K562 (cell line): ENCODE measurements at regions not wholly inside any gene's neighbourhood (a gene's known extent, or its start where the extent isn't known, plus 50 kb on each side); places are given as distances from the start of the nearest gene placed in this dataset.

ENCODE experiments used
- ATAC-seq: fragments of 200-7000 bp; cut with Tn5 transposase; 3 replicates; pipeline ENCODE4 v1.9.1; 2020; ENCODE audit warnings: moderate library complexity
- BruUV-seq: library from RNA; stranded (reverse); fragments of 400-500 nt; replicated peaks from 2 replicates; lab custom pipeline; 2021; lab: Mats Ljungman, UMichigan
- CTCF ChIA-PET: fragments of 300-600 bp; formaldehyde crosslinking; extraction: SDS; loops from one replicate; lab custom pipeline; 2021; ENCODE audit warnings: low intra/inter-chr PET ratio; lab: Yijun Ruan, JAX
- POLR2A ChIA-PET: fragments of 300-600, 350-650 bp; sonication (Branson Sonifier 250); formaldehyde crosslinking; extraction: SDS; loops from one replicate; lab custom pipeline; 2021; ENCODE audit warnings: antibody characterized with exemption, inconsistent platforms; lab: Yijun Ruan, JAX
- DNase-seq, 4 experiments: peaks; one replicate each; pipeline versions ENCODE4 v3.0.0 to v3.0.0-alpha.2; 2011 to 2018; ENCODE audit warnings: low spot score in 3 of 4, mixed read lengths in 3 of 4; ENCODE audit errors: extremely low read depth in 1 of 4
- FAIRE-seq: peaks from 2 replicates; lab custom pipeline; 2011; peaks lifted over from hg19 to GRCh38; lab: Jason Lieb, UNC
- H2AFZ ChIP-seq: 2 replicates; pipeline ENCODE4 v1.6.0; 2011; ENCODE audit warnings: low read depth, low read length, control low read depth, inconsistent platforms
- H3K27ac ChIP-seq: fragments of 200-600 bp; 3 replicates; pipeline ENCODE4 v1.8.0; 2011; ENCODE audit warnings: low read depth, mild to moderate bottlenecking, control low read depth, inconsistent platforms, low read length, moderate library complexity, mixed read lengths; ENCODE audit errors: extremely low read depth
- H3K27me3 ChIP-seq, 2 experiments: fragments of 300-600 bp in 1 of 2; 2 replicates in 1 of 2; 3 replicates in 1 of 2; pipeline versions ENCODE4 v1.6.0 to v1.8.0; 2011; ENCODE audit warnings: inconsistent platforms in 2 of 2, low read length in 2 of 2, mild to moderate bottlenecking in 1 of 2, mixed read lengths in 1 of 2, moderate library complexity in 1 of 2; ENCODE audit not compliant: control insufficient read depth in 2 of 2, insufficient read depth in 2 of 2
- H3K36me3 ChIP-seq: fragments of 300-600 bp; 3 replicates; pipeline ENCODE4 v1.8.0; 2011; ENCODE audit warnings: mild to moderate bottlenecking, low read length, inconsistent platforms; ENCODE audit not compliant: control insufficient read depth, insufficient read depth
- H3K4me1 ChIP-seq, 2 experiments: fragments of 200-600 bp in 1 of 2; replicated peaks in 1 of 2; 2 replicates in 1 of 2; 3 replicates in 1 of 2; pipeline versions ENCODE4 v1.5.1 to v1.8.0; 2011; ENCODE audit warnings: inconsistent platforms in 2 of 2, low read length in 2 of 2, mild to moderate bottlenecking in 1 of 2, mixed read lengths in 1 of 2, moderate library complexity in 1 of 2; ENCODE audit not compliant: control insufficient read depth in 2 of 2, insufficient read depth in 2 of 2
- H3K4me2 ChIP-seq: 2 replicates; pipeline ENCODE4 v1.6.1; 2011; ENCODE audit warnings: low read length, control low read depth, inconsistent platforms, mixed read lengths; ENCODE audit not compliant: insufficient read depth
- H3K4me3 ChIP-seq: fragments of 200-600 bp; sonication (generic), shearing (Covaris generic); 2 replicates; pipeline ENCODE4 v1.5.1; 2016; ENCODE audit warnings: control low read depth, inconsistent platforms
- H3K79me2 ChIP-seq: fragments of 200-600 bp; 3 replicates; pipeline ENCODE4 v1.8.0; 2011; ENCODE audit warnings: low read length, inconsistent platforms; ENCODE audit not compliant: control insufficient read depth, insufficient read depth
- H3K9ac ChIP-seq, 2 experiments: 2 replicates each; pipeline versions ENCODE4 v1.6.0 to v1.6.1; 2011; ENCODE audit warnings: low read depth in 2 of 2, low read length in 2 of 2, control low read depth in 1 of 2, inconsistent platforms in 1 of 2, mild to moderate bottlenecking in 1 of 2, mixed read lengths in 1 of 2; ENCODE audit not compliant: insufficient read depth in 1 of 2
- H3K9me1 ChIP-seq: one replicate; pipeline ENCODE4 v1.6.0; 2011; ENCODE audit warnings: inconsistent platforms, mild to moderate bottlenecking, low read length, moderate library complexity; ENCODE audit not compliant: control insufficient read depth, insufficient read depth
- H3K9me3 ChIP-seq: replicated peaks from 2 replicates; pipeline ENCODE4 v1.5.1; 2011; ENCODE audit warnings: low read depth, low read length, inconsistent platforms; ENCODE audit not compliant: control insufficient read depth, insufficient read depth
- H4K20me1 ChIP-seq: replicated peaks from 2 replicates; pipeline ENCODE4 v1.6.1; 2011; ENCODE audit warnings: low read length, inconsistent platforms, mixed read lengths; ENCODE audit not compliant: control insufficient read depth, insufficient read depth
- CSDE1 ChIP-seq, 2 experiments: fragments of 450-650 bp; IDR thresholded peaks; 2 replicates each; pipeline ENCODE4 v1.6.1; 2016; ENCODE audit warnings: mild to moderate bottlenecking in 1 of 2
- HLTF ChIP-seq: fragments of 450-650 bp; IDR thresholded peaks from 2 replicates; pipeline ENCODE4 v1.6.1; 2016
- SNIP1 ChIP-seq: fragments of 450-650 bp; IDR thresholded peaks from 2 replicates; pipeline ENCODE4 v1.7.1; 2017; ENCODE audit warnings: low read depth, mild to moderate bottlenecking
- TBL1XR1 ChIP-seq, 2 experiments: IDR thresholded peaks; 2 replicates each; pipeline ENCODE4 v1.6.1; 2012; ENCODE audit warnings: improper control_type of control experiment in 2 of 2, low read length in 2 of 2, mild to moderate bottlenecking in 1 of 2
- WGBS: fragments of 100-300 bp; shearing (Covaris generic); methylation state at CpG from one replicate; pipeline ENCODE4 v1.1.6; 2016; ENCODE audit warnings: low coverage, mixed read lengths; ENCODE audit not compliant: insufficient coverage; ENCODE audit errors: missing lambda C conversion rate; 5-methylcytosine and 5-hydroxymethylcytosine counted together
- in situ Hi-C: fragments of 300-500 bp; cut with MboI; formaldehyde crosslinking; loops from 4 replicates; pipeline ENCODE4 v1.15.0; 2018; ENCODE audit warnings: inconsistent platforms, mixed read lengths
- intact Hi-C: fragments of 100-400 bp; cut with micrococcal nuclease; formaldehyde crosslinking; loops from 2 replicates; pipeline ENCODE4 v1.14.2; 2022
- TF ChIP-seq, protein P1 (sequence below): fragments of 250-450 bp; sonication (Bioruptor Pico); IDR thresholded peaks from 2 replicates; pipeline ENCODE4 v1.5.0; 2021; ENCODE audit warnings: mild to moderate bottlenecking, borderline replicate concordance
- TF ChIP-seq, protein P2 (sequence below): IDR thresholded peaks from 2 replicates; pipeline ENCODE4 v1.6.1; 2011; ENCODE audit not compliant: insufficient read length; ENCODE audit errors: extremely low read depth
- TF ChIP-seq, protein P3 (sequence below), 2 experiments: fragments of 450-650 bp; formaldehyde crosslinking in 1 of 2; IDR thresholded peaks; 2 replicates each; pipeline versions ENCODE4 v1.4.0 to v1.6.1; 2014 to 2020; ENCODE audit warnings: mild to moderate bottlenecking in 2 of 2, borderline replicate concordance in 1 of 2, low read depth in 1 of 2
- TF ChIP-seq, protein P4 (sequence below): fragments of 250-450 bp; sonication (Bioruptor Pico); IDR thresholded peaks from 2 replicates; pipeline ENCODE4 v1.8.0; 2021; ENCODE audit warnings: moderate library complexity, mild to moderate bottlenecking, inconsistent platforms

DNA sequence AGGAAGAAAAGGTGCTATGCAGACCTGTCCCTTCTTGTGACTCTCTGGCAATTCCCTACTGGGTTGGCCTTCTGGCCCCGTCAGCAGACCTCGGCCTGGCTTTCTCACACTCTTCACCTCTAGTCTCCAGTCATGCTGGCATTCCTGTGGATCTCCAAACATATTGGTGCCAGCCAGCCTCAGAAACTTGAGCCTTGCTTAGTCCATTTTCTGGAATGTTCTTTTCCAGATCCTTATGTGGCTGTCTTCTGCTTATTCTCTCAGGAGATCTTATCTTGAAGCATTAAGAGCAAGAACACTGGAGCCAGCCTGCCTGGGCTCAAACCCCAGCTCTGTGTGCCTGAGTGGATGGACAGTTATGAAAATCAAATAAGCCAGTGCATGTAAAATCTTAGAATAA is 88.2 kb upstream of the NTRK3 start (continued):
- TF ChIP-seq, protein P1, sequence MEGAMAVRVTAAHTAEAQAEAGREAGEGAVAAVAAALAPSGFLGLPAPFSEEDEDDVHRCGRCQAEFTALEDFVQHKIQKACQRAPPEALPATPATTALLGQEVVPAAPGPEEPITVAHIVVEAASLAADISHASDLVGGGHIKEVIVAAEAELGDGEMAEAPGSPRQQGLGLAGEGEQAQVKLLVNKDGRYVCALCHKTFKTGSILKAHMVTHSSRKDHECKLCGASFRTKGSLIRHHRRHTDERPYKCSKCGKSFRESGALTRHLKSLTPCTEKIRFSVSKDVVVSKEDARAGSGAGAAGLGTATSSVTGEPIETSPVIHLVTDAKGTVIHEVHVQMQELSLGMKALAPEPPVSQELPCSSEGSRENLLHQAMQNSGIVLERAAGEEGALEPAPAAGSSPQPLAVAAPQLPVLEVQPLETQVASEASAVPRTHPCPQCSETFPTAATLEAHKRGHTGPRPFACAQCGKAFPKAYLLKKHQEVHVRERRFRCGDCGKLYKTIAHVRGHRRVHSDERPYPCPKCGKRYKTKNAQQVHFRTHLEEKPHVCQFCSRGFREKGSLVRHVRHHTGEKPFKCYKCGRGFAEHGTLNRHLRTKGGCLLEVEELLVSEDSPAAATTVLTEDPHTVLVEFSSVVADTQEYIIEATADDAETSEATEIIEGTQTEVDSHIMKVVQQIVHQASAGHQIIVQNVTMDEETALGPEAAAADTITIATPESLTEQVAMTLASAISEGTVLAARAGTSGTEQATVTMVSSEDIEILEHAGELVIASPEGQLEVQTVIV, result no peak
- TF ChIP-seq SNIP1, result no peak
- TF ChIP-seq, protein P2, sequence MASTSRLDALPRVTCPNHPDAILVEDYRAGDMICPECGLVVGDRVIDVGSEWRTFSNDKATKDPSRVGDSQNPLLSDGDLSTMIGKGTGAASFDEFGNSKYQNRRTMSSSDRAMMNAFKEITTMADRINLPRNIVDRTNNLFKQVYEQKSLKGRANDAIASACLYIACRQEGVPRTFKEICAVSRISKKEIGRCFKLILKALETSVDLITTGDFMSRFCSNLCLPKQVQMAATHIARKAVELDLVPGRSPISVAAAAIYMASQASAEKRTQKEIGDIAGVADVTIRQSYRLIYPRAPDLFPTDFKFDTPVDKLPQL, result no peak
- TF ChIP-seq HLTF, result no peak
- TF ChIP-seq CSDE1 (IDR thresholded peaks at IDR 0.05), result no peak
- TF ChIP-seq, all 486 proteins: peak for 0

DNA sequence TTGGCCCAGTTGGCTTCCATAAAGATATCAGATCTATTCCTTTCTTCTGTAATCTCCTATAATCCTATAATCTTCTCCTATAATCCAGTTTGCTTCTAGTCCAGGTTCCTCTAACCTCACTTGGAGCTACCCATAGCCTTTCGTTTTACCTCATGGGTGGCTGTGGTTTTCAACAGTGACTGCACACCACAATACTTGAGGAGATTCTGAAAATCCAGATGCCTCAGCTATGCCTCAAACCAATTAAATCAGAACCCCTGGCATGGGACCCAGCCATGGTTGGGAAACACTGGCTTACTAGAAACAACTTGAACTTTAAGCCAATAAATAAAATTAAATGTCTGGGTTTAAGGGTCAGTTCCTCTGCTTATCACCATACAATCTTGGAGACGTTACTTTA is 86.1 kb upstream of the NTRK3 start:
- intact Hi-C loops, result no loop called here
- Histone ChIP-seq H3K79me2 (no peaks in the 10 kb centered on the region), H3K4me1 (no peaks in the 10 kb centered on the region), H3K9me3 (no peaks in the 10 kb centered on the region), H2AFZ (no peak overlapping the region), H4K20me1 (no peaks in the 10 kb centered on the region), H3K4me3 (no peak overlapping the region), H3K9ac (no peak overlapping the region), H3K27ac (no peak overlapping the region), H3K4me2 (no peak overlapping the region), H3K9me1 (no peaks in the 10 kb centered on the region), H3K27me3 (no peaks in the 10 kb centered on the region; a peak in 1 of 5 replicates), H3K36me3 (no peaks in the 10 kb centered on the region)
- TF ChIP-seq TBL1XR1 (IDR thresholded peaks at IDR 0.05; ENCODE audit: low read length in 2 of 2), result no peak
- TF ChIP-seq, protein P3, sequence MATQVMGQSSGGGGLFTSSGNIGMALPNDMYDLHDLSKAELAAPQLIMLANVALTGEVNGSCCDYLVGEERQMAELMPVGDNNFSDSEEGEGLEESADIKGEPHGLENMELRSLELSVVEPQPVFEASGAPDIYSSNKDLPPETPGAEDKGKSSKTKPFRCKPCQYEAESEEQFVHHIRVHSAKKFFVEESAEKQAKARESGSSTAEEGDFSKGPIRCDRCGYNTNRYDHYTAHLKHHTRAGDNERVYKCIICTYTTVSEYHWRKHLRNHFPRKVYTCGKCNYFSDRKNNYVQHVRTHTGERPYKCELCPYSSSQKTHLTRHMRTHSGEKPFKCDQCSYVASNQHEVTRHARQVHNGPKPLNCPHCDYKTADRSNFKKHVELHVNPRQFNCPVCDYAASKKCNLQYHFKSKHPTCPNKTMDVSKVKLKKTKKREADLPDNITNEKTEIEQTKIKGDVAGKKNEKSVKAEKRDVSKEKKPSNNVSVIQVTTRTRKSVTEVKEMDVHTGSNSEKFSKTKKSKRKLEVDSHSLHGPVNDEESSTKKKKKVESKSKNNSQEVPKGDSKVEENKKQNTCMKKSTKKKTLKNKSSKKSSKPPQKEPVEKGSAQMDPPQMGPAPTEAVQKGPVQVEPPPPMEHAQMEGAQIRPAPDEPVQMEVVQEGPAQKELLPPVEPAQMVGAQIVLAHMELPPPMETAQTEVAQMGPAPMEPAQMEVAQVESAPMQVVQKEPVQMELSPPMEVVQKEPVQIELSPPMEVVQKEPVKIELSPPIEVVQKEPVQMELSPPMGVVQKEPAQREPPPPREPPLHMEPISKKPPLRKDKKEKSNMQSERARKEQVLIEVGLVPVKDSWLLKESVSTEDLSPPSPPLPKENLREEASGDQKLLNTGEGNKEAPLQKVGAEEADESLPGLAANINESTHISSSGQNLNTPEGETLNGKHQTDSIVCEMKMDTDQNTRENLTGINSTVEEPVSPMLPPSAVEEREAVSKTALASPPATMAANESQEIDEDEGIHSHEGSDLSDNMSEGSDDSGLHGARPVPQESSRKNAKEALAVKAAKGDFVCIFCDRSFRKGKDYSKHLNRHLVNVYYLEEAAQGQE (IDR thresholded peaks at IDR 0.05; ENCODE audit: borderline replicate concordance), result no peak
- TF ChIP-seq, protein P3 (CRISPR knock-in tag; IDR thresholded peaks at IDR 0.05; ENCODE audit: low read depth), result no peak
- TF ChIP-seq, protein P4, sequence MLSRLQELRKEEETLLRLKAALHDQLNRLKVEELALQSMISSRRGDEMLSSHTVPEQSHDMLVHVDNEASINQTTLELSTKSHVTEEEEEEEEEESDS (CRISPR knock-in tag), result no peak
- no peak for FAIRE-seq
- ATAC-seq, result no peak
- no peak for DNase-seq
- ChIA-PET POLR2A (interaction anchor here (0.7 kb wide), 1 partner anchor 77 kb away, joined by 3 read pairs; no protein-coding TSS in a partner anchor), CTCF (no interaction called here)
- 0% methylated on average over 2 of the region's 2 CpGs for WGBS
- BruUV-seq, result no TSS peak
- in situ Hi-C loops, result no loop called here
